GOT3 (cell line): ENCODE measurements at regions not wholly inside any gene's neighbourhood (a gene's known extent, or its start where the extent isn't known, plus 50 kb on each side); places are given as distances from the start of the nearest gene placed in this dataset.
A peak's percentile ranks its signal among the peaks of the same experiment; 100 is the strongest.

Source experiments
- DNase-seq: peaks from one replicate; lab custom pipeline; 2025; ENCODE audit warnings: mixed read lengths; lab: John Stamatoyannopoulos, UW

- DNase-seq = no peak
Measured at GRCh38 chr5:109469896-109470662, 60.3 kb upstream of the PJA2 start.

GRCh38 chr5:109468737-109469420 is 59.1 kb upstream of the PJA2 start:
- DNase-seq = peak; percentile 67

GRCh38 chr5:109468288-109468676 is 58.5 kb upstream of the PJA2 start:
- no peak for DNase-seq

GRCh38 chr5:109467058-109467457 is 57.3 kb upstream of the PJA2 start:
- no peak for DNase-seq
